ENCODE measurements at regions not wholly inside any gene's neighbourhood (a gene's known extent, or its start where the extent isn't known, plus 50 kb on each side); places are given as distances from the start of the nearest gene placed in this dataset.

- Histone ChIP-seq H3K27me3 (replicated peaks; ENCODE audit: insufficient read depth) (no peaks in the 10 kb centered on the region), H3K27ac (no peak overlapping the region), H3K9ac (no peak overlapping the region), H3K4me2 (ENCODE audit: unreplicated experiment) (no peak overlapping the region), H2AFZ (no peak overlapping the region), H3K9me3 (ENCODE audit: low read depth) (no peaks in the 10 kb centered on the region), H3K79me2 (ENCODE audit: insufficient read depth) (no peaks in the 10 kb centered on the region), H3K4me3 (no peak overlapping the region), H3K9me2 (ENCODE audit: insufficient read depth) (no peaks in the 10 kb centered on the region), H3F3A (ENCODE audit: insufficient read depth) (no peaks in the 10 kb centered on the region), H3K4me1 (ENCODE audit: insufficient read depth) (no peaks in the 10 kb centered on the region), H3K36me3 (ENCODE audit: low read depth) (no peaks in the 10 kb centered on the region), H4K20me1 (ENCODE audit: insufficient read depth) (no peaks in the 10 kb centered on the region)
- in situ Hi-C loops (cut with MboI) = no loop called here
- no peak for TF ChIP-seq EZH2 (IDR thresholded peaks at IDR 0.05; ENCODE audit: insufficient read depth, poor library complexity, severe bottlenecking)
- no peak for TF ChIP-seq EZH2phosphoT487 (IDR thresholded peaks at IDR 0.05; ENCODE audit: insufficient read depth, low read depth)
- no peak for DNase-seq
- WGBS, 2 experiments (ENCODE audit: low coverage in 1 of 2, low lambda C conversion rate in 2 of 2, missing lambda C conversion rate in 2 of 2) = 17 to 20% methylated on average over 3 of the region's 3 CpGs
Observed at GRCh38 chr22:49697047-49697446, 130.6 kb downstream of the BRD1 start.

GRCh38 chr22:49694462-49695260 is 133.0 kb downstream of the BRD1 start:
- H3K27ac ChIP-seq = no peak overlapping the region
- H3K9me3 ChIP-seq (ENCODE audit: low read depth) = no peaks in the 10 kb centered on the region
- H3K4me2 ChIP-seq (ENCODE audit: unreplicated experiment) = no peak overlapping the region
- 26 to 28% methylated on average over 9 of the region's 9 CpGs for WGBS, 2 experiments (ENCODE audit: low coverage in 1 of 2, low lambda C conversion rate in 2 of 2, missing lambda C conversion rate in 2 of 2)
- H3K36me3 ChIP-seq (ENCODE audit: low read depth) = no peaks in the 10 kb centered on the region
- H3K27me3 ChIP-seq (replicated peaks; ENCODE audit: insufficient read depth) = no peaks in the 10 kb centered on the region
- no peak overlapping the region for H2AFZ ChIP-seq
- H4K20me1 ChIP-seq (ENCODE audit: insufficient read depth) = no peaks in the 10 kb centered on the region
- TF ChIP-seq EZH2phosphoT487 (IDR thresholded peaks at IDR 0.05; ENCODE audit: insufficient read depth, low read depth) (no peak), EZH2 (IDR thresholded peaks at IDR 0.05; ENCODE audit: insufficient read depth, poor library complexity, severe bottlenecking) (no peak)
- no peaks in the 10 kb centered on the region for H3K9me2 ChIP-seq (ENCODE audit: insufficient read depth)
- no peaks in the 10 kb centered on the region for H3K4me1 ChIP-seq (ENCODE audit: insufficient read depth)
- no peaks in the 10 kb centered on the region for H3F3A ChIP-seq (ENCODE audit: insufficient read depth)
- no peak overlapping the region for H3K9ac ChIP-seq
- no peak for DNase-seq
- no peak overlapping the region for H3K4me3 ChIP-seq
- in situ Hi-C loops (cut with MboI) = no loop called here
- no peaks in the 10 kb centered on the region for H3K79me2 ChIP-seq (ENCODE audit: insufficient read depth)

- Histone ChIP-seq H3K9me2 (ENCODE audit: insufficient read depth) (no peaks in the 10 kb centered on the region), H3K4me2 (ENCODE audit: unreplicated experiment) (no peak overlapping the region), H3K36me3 (ENCODE audit: low read depth) (no peaks in the 10 kb centered on the region), H3K27me3 (replicated peaks; ENCODE audit: insufficient read depth) (no peaks in the 10 kb centered on the region), H3F3A (ENCODE audit: insufficient read depth) (no peaks in the 10 kb centered on the region), H3K79me2 (ENCODE audit: insufficient read depth) (no peaks in the 10 kb centered on the region), H4K20me1 (ENCODE audit: insufficient read depth) (no peaks in the 10 kb centered on the region), H3K9ac (no peak overlapping the region), H3K4me1 (ENCODE audit: insufficient read depth) (no peaks in the 10 kb centered on the region), H3K9me3 (ENCODE audit: low read depth) (no peaks in the 10 kb centered on the region), H2AFZ (no peak overlapping the region), H3K4me3 (no peak overlapping the region), H3K27ac (no peak overlapping the region)
- in situ Hi-C loops (cut with MboI) = no loop called here
- no peak for TF ChIP-seq EZH2 (IDR thresholded peaks at IDR 0.05; ENCODE audit: insufficient read depth, poor library complexity, severe bottlenecking)
- no peak for TF ChIP-seq EZH2phosphoT487 (IDR thresholded peaks at IDR 0.05; ENCODE audit: insufficient read depth, low read depth)
- WGBS, 2 experiments (ENCODE audit: low coverage in 1 of 2, low lambda C conversion rate in 2 of 2, missing lambda C conversion rate in 2 of 2) = 53% methylated on average over 10 of the region's 10 CpGs
- no peak for DNase-seq
Observed at GRCh38 chr22:49693848-49694247, 133.8 kb downstream of the BRD1 start.

- H3K27me3 ChIP-seq (replicated peaks; ENCODE audit: insufficient read depth) = no peaks in the 10 kb centered on the region
- H3K4me2 ChIP-seq (ENCODE audit: unreplicated experiment) = no peak overlapping the region
- in situ Hi-C loops (cut with MboI) = no loop called here
- H3K36me3 ChIP-seq (ENCODE audit: low read depth) = no peaks in the 10 kb centered on the region
- DNase-seq = no peak
- H3F3A ChIP-seq (ENCODE audit: insufficient read depth) = no peaks in the 10 kb centered on the region
- no peaks in the 10 kb centered on the region for H4K20me1 ChIP-seq (ENCODE audit: insufficient read depth)
- no peaks in the 10 kb centered on the region for H3K79me2 ChIP-seq (ENCODE audit: insufficient read depth)
- no peaks in the 10 kb centered on the region for H3K9me3 ChIP-seq (ENCODE audit: low read depth)
- H3K9me2 ChIP-seq (ENCODE audit: insufficient read depth) = no peaks in the 10 kb centered on the region
- H3K27ac ChIP-seq = no peak overlapping the region
- no peak overlapping the region for H2AFZ ChIP-seq
- H3K9ac ChIP-seq = no peak overlapping the region
- no peaks in the 10 kb centered on the region for H3K4me1 ChIP-seq (ENCODE audit: insufficient read depth)
- no peak for TF ChIP-seq EZH2 (IDR thresholded peaks at IDR 0.05; ENCODE audit: insufficient read depth, poor library complexity, severe bottlenecking)
- no peak for TF ChIP-seq EZH2phosphoT487 (IDR thresholded peaks at IDR 0.05; ENCODE audit: insufficient read depth, low read depth)
- no peak overlapping the region for H3K4me3 ChIP-seq
- WGBS, 2 experiments (ENCODE audit: low coverage in 1 of 2, low lambda C conversion rate in 2 of 2, missing lambda C conversion rate in 2 of 2) = 35% methylated on average over 11 of the region's 11 CpGs
Observed at GRCh38 chr22:49693416-49693815, 134.3 kb downstream of the BRD1 start.
